SU-DHL-6 (cell line): ENCODE measurements at regions not wholly inside any gene's neighbourhood (a gene's known extent, or its start where the extent isn't known, plus 50 kb on each side); places are given as distances from the start of the nearest gene placed in this dataset.

Experiments used
- H2AFZ ChIP-seq: fragments of 200-600 bp; sonication (generic); 2 replicates; pipeline ENCODE4 v1.6.1; 2014; ENCODE audit warnings: low read depth, mild to moderate bottlenecking, moderate library complexity, mixed read lengths, antibody characterized with exemption, low read length; ENCODE audit not compliant: severe bottlenecking
- H3F3A ChIP-seq: fragments of 200-600 bp; shearing (Covaris generic); 2 replicates; pipeline ENCODE4 v1.6.0; 2016; ENCODE audit warnings: antibody characterized with exemption, mild to moderate bottlenecking; ENCODE audit not compliant: insufficient read depth
- H3K27ac ChIP-seq: fragments of 200-600 bp; sonication (generic); 2 replicates; pipeline ENCODE4 v1.5.1; 2016; ENCODE audit warnings: low read depth, mild to moderate bottlenecking, low read length, moderate library complexity, mixed read lengths
- H3K27me3 ChIP-seq: fragments of 200-600 bp; sonication (generic), shearing (Covaris generic); 2 replicates; pipeline ENCODE4 v1.6.0; 2014; ENCODE audit warnings: mild to moderate bottlenecking, low read length
- H3K36me3 ChIP-seq: fragments of 200-600 bp; sonication (generic); 2 replicates; pipeline ENCODE4 v1.6.1; 2014; ENCODE audit warnings: mild to moderate bottlenecking, low read length, mixed read lengths
- H3K4me2 ChIP-seq: fragments of 300-600, 200-600 bp; shearing (Covaris generic), sonication (generic); 2 replicates; pipeline ENCODE4 v1.6.0; 2014; ENCODE audit warnings: low read length, low read depth, mild to moderate bottlenecking; ENCODE audit not compliant: poor library complexity, severe bottlenecking
- H3K4me3 ChIP-seq: fragments of 200-600 bp; sonication (generic); 2 replicates; pipeline ENCODE4 v1.5.1; 2014; ENCODE audit warnings: antibody characterized with exemption, low read length, mild to moderate bottlenecking, mixed read lengths; ENCODE audit not compliant: insufficient read depth, poor library complexity, severe bottlenecking
- H3K79me2 ChIP-seq: fragments of 200-600 bp; sonication (generic); 2 replicates; pipeline ENCODE4 v1.6.1; 2014; ENCODE audit warnings: mild to moderate bottlenecking, low read length, moderate library complexity; ENCODE audit not compliant: insufficient read depth
- H3K9ac ChIP-seq: fragments of 200-600 bp; sonication (generic); 2 replicates; pipeline ENCODE4 v1.7.0; 2014; ENCODE audit warnings: mild to moderate bottlenecking, low read length
- H3K9me2 ChIP-seq: fragments of 200-600 bp; sonication (generic); replicated peaks from 2 replicates; pipeline ENCODE4 v1.6.1; 2014; ENCODE audit warnings: low read length; ENCODE audit not compliant: insufficient read depth
- H3K9me3 ChIP-seq: fragments of 200-600 bp; sonication (generic); 2 replicates; pipeline ENCODE4 v1.6.1; 2014; ENCODE audit warnings: low read length, mixed read lengths; ENCODE audit not compliant: insufficient read depth
- H4K20me1 ChIP-seq: fragments of 200-600 bp; sonication (generic); 2 replicates; pipeline ENCODE4 v1.6.1; 2014; ENCODE audit warnings: low read depth, mild to moderate bottlenecking, antibody characterized with exemption, low read length, moderate library complexity, mixed read lengths
- CTCF ChIP-seq: fragments of 200-600 bp; sonication (generic); IDR thresholded peaks from one replicate; pipeline ENCODE4 v1.5.1; 2017; ENCODE audit warnings: antibody characterized with exemption, mild to moderate bottlenecking, low read length, moderate library complexity; ENCODE audit not compliant: insufficient read depth, poor library complexity, severe bottlenecking
- EZH2phosphoT487 ChIP-seq: fragments of 200-600 bp; sonication (generic), shearing (Covaris generic); conservative IDR thresholded peaks from 2 replicates; pipeline ENCODE4 v1.6.1; 2018; ENCODE audit warnings: mild to moderate bottlenecking, antibody characterized with exemption, low read length, moderate library complexity, mixed read lengths

DNA sequence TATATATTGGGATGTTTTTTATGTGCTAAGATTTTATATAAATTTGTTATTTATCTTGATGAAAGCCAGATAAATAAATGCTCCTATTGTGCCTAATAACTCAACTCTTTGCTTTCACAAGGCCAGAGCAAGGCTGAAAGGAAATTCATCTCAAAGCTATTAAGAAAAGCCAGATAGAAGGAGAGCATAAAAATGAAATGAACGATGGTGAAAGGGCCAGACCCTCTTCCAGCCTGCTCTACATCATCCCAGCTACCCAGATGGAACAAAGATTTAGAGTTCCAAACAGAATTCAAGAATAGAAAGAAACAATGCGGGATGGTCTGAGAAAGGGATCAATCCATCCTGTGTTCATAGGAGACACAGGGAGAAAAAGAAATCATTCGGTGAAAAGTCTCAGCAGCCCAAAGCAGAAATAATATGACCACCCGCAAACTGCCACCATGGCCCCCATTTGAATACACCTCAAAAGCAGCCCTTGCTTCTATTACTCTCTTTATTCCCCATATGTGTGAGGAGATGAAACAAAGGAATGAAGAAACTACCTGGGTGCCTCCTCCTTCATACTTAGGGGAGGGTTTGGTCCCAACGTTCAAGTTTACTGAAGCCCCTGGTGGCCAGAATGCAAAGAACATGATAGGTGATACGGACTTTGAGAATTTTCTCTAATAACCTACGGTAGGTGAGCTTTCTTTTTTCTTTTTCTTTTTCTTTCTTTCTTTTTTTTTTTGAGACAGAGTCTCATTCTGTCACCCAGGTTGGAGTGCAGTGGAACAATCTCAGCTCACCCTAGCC is 110.1 kb upstream of the FBXO11 start:
- Histone ChIP-seq H4K20me1 (no peaks in the 10 kb centered on the region), H3K4me2 (no peak overlapping the region), H3K27ac (no peak overlapping the region), H3K9me2 (0 out of 2 replicates have a peak, but pooled peaks cover 3% of the 10 kb centered on the region), H3K9ac (no peak overlapping the region), H3K4me3 (no peak overlapping the region), H3K27me3 (no peaks in the 10 kb centered on the region), H3K79me2 (no peaks in the 10 kb centered on the region), H3K36me3 (no peaks in the 10 kb centered on the region), H2AFZ (no peak overlapping the region), H3F3A (no peaks in the 10 kb centered on the region), H3K9me3 (no peaks in the 10 kb centered on the region; the same call in 1 of the 2 replicates)
- TF ChIP-seq EZH2phosphoT487 (no peak), CTCF (peak; percentile 24)

DNA sequence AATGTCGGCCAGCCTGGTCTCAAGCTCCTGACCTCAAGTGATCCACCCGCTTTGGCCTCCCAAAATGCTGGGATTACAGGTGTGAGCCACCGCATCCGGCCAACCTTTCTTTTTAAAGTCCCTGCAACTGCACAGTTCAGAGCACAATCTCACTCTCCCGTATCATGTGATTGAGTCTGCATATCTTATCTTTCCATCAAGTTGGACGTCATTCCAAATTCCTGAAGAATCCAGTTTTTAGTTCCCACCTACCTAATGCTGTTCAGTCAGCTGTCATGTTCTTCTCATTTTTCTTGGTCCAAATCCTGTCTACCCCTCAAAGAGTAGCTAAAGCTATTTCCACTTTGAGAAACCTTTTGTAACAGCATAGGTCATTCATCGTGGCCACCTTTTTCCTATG is 110.8 kb upstream of the FBXO11 start:
- TF ChIP-seq CTCF (no peak), EZH2phosphoT487 (no peak)

DNA sequence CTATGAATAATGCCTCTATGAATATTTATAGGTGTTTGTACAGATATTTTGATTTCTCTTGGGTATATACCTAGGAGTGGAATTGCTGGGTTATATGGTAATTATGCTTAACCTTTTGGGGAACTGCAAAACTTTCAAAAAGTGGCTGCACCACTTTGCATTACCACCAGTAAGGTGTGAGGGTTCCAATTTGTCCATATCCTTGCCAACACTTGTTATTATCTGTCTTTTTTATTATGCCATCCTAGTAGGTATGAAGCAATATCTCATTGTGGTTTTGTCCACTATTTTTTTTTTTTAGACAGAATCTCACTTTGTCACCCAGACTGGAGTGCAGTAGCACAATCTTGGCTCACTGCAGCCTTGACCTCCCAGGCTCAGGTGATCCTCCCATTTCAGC is 112.2 kb upstream of the FBXO11 start:
- Histone ChIP-seq H3K9ac (no peak overlapping the region), H3K4me2 (no peak overlapping the region), H3K79me2 (no peaks in the 10 kb centered on the region), H3K36me3 (no peaks in the 10 kb centered on the region), H3F3A (no peaks in the 10 kb centered on the region), H3K9me2 (0 out of 2 replicates have a peak, but pooled peaks cover 3% of the 10 kb centered on the region), H2AFZ (no peak overlapping the region), H3K27me3 (no peaks in the 10 kb centered on the region), H3K9me3 (no peaks in the 10 kb centered on the region), H3K27ac (no peak overlapping the region), H4K20me1 (no peaks in the 10 kb centered on the region), H3K4me3 (no peak overlapping the region)
- TF ChIP-seq EZH2phosphoT487 (no peak), CTCF (no peak)

More for the DNA sequence above, 110.8 kb upstream of the FBXO11 start:
- H3K36me3 ChIP-seq = no peaks in the 10 kb centered on the region
- H2AFZ ChIP-seq = no peak overlapping the region
- H3K4me2 ChIP-seq = no peak overlapping the region
- H3K9ac ChIP-seq = no peak overlapping the region
- H4K20me1 ChIP-seq = no peaks in the 10 kb centered on the region
- no peaks in the 10 kb centered on the region; the same call in 1 of the 2 replicates for H3K9me3 ChIP-seq
- no peak overlapping the region for H3K27ac ChIP-seq
- no peak overlapping the region for H3K4me3 ChIP-seq
- no peaks in the 10 kb centered on the region for H3K79me2 ChIP-seq
- H3K9me2 ChIP-seq = 0 out of 2 replicates have a peak, but pooled peaks cover 3% of the 10 kb centered on the region
- no peaks in the 10 kb centered on the region for H3F3A ChIP-seq
- no peaks in the 10 kb centered on the region for H3K27me3 ChIP-seq
